ENCODE measurements at regions not wholly inside any gene's neighbourhood (a gene's known extent, or its start where the extent isn't known, plus 50 kb on each side); places are given as distances from the start of the nearest gene placed in this dataset.

DNA sequence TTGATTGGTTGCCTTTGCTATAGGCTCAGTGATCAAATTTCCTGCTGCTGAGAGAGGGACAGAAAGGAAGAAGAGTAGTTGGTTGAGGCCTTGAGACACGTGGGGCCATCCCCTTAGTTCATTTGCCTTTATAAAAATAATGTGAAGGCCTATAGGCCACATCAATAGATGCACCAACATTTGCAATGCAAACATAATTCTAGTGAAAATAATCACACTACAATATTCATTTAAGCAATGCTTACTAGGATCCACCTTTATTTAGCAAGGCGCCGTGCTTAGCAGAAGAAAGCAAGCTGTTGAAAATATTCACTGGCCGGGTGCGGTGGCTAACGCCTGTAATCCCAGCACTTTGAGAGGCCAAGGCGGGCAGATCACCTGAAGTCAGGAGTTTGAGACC lies 105.3 kb upstream of the CXCR4 start:
- TF ChIP-seq EZH2phosphoT487 (IDR thresholded peaks at IDR 0.05; ENCODE audit: borderline replicate concordance, low read depth, low read length) (no peak), CTCF (conservative IDR thresholded peaks at IDR 0.05; ENCODE audit: low read length) (no peak)
